GM20000 (cell line): ENCODE measurements at regions not wholly inside any gene's neighbourhood (a gene's known extent, or its start where the extent isn't known, plus 50 kb on each side); places are given as distances from the start of the nearest gene placed in this dataset.

ENCODE experiments used
- DNase-seq: peaks from one replicate; pipeline ENCODE4 v3.0.0; 2012; ENCODE audit warnings: low spot score
- CTCF ChIP-seq: IDR thresholded peaks from 2 replicates; pipeline ENCODE4 v1.5.1; 2012; ENCODE audit warnings: mild to moderate bottlenecking, control low read depth; ENCODE audit errors: extremely low read depth, missing control alignments

GRCh38 chr9:78557540-78557939 lies 260.6 kb downstream of the PSAT1 start:
- no peak for TF ChIP-seq CTCF
- DNase-seq = no peak

DNA sequence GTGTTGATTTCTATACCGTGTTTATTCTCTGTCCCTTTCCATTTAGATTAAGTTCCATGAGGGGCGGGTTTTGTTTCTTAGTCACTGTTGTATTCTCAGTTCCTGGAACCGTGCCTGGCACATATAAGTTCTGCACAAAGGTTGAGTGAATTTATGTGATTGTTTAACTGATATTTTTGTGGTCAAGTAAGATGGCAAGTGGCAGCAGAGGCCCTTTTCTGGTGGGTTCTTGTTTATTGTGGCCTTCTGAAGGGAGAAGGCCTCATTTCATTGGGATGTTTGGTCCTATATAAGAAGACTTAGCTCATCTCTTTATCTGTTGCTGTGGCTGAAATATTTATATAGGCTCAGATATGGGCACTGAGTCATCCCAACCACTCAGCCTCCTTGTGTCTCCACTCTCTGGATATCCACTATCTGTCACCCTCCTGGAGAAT lies 262.5 kb downstream of the PSAT1 start:
- DNase-seq = no peak

GRCh38 chr9:78562021-78562420 lies 265.1 kb downstream of the PSAT1 start:
- no peak for DNase-seq
- no peak for TF ChIP-seq CTCF

More for the DNA sequence above, 262.5 kb downstream of the PSAT1 start:
- TF ChIP-seq CTCF = no peak

GRCh38 chr9:78563269-78563668 lies 266.3 kb downstream of the PSAT1 start:
- no peak for TF ChIP-seq CTCF
- DNase-seq = no peak

GRCh38 chr9:78565481-78565880 lies 268.6 kb downstream of the PSAT1 start:
- no peak for DNase-seq
- no peak for TF ChIP-seq CTCF

- no peak for TF ChIP-seq CTCF
- no peak for DNase-seq
These were observed 269.6 kb downstream of the PSAT1 start for GRCh38 chr9:78566521-78566920.

DNA sequence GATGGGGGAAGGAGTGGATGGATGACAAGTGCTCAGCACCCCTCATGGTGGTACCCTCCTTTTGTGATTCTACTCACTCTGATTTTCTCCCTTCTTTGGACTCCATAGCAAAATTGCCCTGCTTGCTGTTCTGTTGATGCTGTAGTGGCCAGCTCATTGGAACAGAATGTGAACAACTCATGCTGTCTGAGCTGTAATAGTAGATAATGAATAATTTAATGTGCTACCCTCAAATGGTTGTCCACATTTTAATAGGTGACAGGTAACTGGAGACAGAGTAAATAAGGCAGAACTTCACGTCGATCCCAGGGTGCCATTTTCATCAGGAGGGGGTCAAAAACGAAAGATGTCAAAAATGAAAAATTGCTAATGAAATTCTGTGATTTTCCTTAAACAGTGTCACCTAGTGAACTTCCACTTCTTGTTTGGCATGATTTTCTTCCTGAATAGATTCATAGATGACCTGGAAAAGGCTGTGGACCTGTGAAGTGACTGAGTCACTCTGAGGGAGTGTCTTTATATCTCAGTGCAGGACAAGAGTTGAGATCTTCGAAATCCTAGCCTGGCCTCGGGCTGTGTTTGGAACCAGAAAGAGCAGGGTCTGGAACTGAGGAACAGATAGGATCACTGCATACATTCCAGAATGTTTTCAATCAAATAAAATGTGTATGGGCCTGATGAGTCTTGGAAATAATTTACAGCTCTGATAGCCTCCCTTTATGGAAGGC lies 270.2 kb downstream of the PSAT1 start:
- TF ChIP-seq CTCF = no peak
- DNase-seq = no peak
